ENCODE measurements at regions not wholly inside any gene's neighbourhood (a gene's known extent, or its start where the extent isn't known, plus 50 kb on each side); places are given as distances from the start of the nearest gene placed in this dataset.

DNA sequence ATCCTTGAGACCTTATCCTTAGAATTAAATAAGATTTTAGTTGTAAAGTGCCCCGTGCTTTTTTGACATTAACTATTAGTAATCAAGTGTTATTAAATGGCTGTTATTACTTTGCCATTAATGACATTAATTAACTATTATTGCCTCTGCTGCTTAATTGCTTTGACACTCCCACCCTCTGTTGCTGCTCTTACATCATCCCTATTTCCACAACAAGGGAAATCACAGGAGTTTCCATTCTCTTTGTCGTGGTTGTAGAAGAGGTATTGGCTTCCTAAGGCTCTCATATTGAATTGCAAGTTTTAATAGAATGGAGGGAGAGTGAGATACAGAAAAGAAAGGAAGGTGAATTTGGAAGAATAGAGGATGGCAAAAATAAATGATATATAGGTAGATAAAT is 545.8 kb downstream of the MMUT start:
- TF ChIP-seq, protein P1, sequence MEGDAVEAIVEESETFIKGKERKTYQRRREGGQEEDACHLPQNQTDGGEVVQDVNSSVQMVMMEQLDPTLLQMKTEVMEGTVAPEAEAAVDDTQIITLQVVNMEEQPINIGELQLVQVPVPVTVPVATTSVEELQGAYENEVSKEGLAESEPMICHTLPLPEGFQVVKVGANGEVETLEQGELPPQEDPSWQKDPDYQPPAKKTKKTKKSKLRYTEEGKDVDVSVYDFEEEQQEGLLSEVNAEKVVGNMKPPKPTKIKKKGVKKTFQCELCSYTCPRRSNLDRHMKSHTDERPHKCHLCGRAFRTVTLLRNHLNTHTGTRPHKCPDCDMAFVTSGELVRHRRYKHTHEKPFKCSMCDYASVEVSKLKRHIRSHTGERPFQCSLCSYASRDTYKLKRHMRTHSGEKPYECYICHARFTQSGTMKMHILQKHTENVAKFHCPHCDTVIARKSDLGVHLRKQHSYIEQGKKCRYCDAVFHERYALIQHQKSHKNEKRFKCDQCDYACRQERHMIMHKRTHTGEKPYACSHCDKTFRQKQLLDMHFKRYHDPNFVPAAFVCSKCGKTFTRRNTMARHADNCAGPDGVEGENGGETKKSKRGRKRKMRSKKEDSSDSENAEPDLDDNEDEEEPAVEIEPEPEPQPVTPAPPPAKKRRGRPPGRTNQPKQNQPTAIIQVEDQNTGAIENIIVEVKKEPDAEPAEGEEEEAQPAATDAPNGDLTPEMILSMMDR (IDR thresholded peaks at IDR 0.05): no peak
- no peak for TF ChIP-seq POLR2AphosphoS5 (IDR thresholded peaks at IDR 0.05)
- no peak for TF ChIP-seq POLR2A (IDR thresholded peaks at IDR 0.05)
- TF ChIP-seq EP300 (IDR thresholded peaks at IDR 0.05): no peak

Data from gastroesophageal sphincter (tissue), 3 donors.